Left ventricle myocardium inferior (tissue), 1 donor: ENCODE measurements at regions not wholly inside any gene's neighbourhood (a gene's known extent, or its start where the extent isn't known, plus 50 kb on each side); places are given as distances from the start of the nearest gene placed in this dataset.

Source experiments
- DNase-seq: peaks from one replicate; pipeline ENCODE4 v3.0.0-alpha.2; 2020
- H3K27ac ChIP-seq: fragments of 200-600 bp; replicated peaks from 2 replicates; pipeline ENCODE4 v1.8.0; 2021
- H3K27me3 ChIP-seq: fragments of 200-600 bp; 2 replicates; pipeline ENCODE4 v1.8.0; 2021; ENCODE audit warnings: low read depth
- H3K36me3 ChIP-seq: fragments of 200-600 bp; 2 replicates; pipeline ENCODE4 v1.8.0; 2021
- H3K4me1 ChIP-seq: fragments of 200-600 bp; 2 replicates; pipeline ENCODE4 v1.8.0; 2021
- H3K4me3 ChIP-seq: fragments of 200-600 bp; 2 replicates; pipeline ENCODE4 v1.8.0; 2021; ENCODE audit warnings: mild to moderate bottlenecking, moderate library complexity
- H3K9me3 ChIP-seq: fragments of 200-600 bp; replicated peaks from 2 replicates; pipeline ENCODE4 v1.8.0; 2021
- CTCF ChIP-seq: fragments of 200-600 bp; IDR thresholded peaks from 2 replicates; pipeline ENCODE4 v1.8.0; 2021; ENCODE audit warnings: antibody characterized with exemption, mild to moderate bottlenecking, borderline replicate concordance
- intact Hi-C: fragments of 100-400 bp; cut with micrococcal nuclease; formaldehyde crosslinking; loops from one replicate; pipeline ENCODE4 v1.11.0; 2022
- donor health status: DM: no; HTN: yes; CAD: no; lungs with severe emphysema.

GRCh38 chr5:92907938-92908606 lies 672.9 kb downstream of the NR2F1-AS1 start:
- Histone ChIP-seq H3K27ac (no peak overlapping the region), H3K4me3 (no peak overlapping the region), H3K36me3 (no peaks in the 10 kb centered on the region), H3K27me3 (no peaks in the 10 kb centered on the region), H3K9me3 (no peaks in the 10 kb centered on the region), H3K4me1 (peaks cover 15% of the 10 kb centered on the region)
- no peak for TF ChIP-seq CTCF
- intact Hi-C loops: no loop called here
- DNase-seq: no peak

- DNase-seq: no peak
- no peak overlapping the region for H3K27ac ChIP-seq
- no peaks in the 10 kb centered on the region for H3K36me3 ChIP-seq
- H3K27me3 ChIP-seq: no peaks in the 10 kb centered on the region
- intact Hi-C loops: no loop called here
- no peak overlapping the region for H3K4me3 ChIP-seq
- no peak for TF ChIP-seq CTCF
- H3K9me3 ChIP-seq: no peaks in the 10 kb centered on the region
- H3K4me1 ChIP-seq: peaks cover 15% of the 10 kb centered on the region
Measured at GRCh38 chr5:92906798-92907376, 674.1 kb downstream of the NR2F1-AS1 start.

GRCh38 chr5:92904021-92904420 lies 677.0 kb downstream of the NR2F1-AS1 start:
- no peaks in the 10 kb centered on the region for H3K36me3 ChIP-seq
- H3K27me3 ChIP-seq: no peaks in the 10 kb centered on the region
- intact Hi-C loops: no loop called here
- no peaks in the 10 kb centered on the region for H3K9me3 ChIP-seq
- H3K4me3 ChIP-seq: no peak overlapping the region
- DNase-seq: no peak
- peaks cover 15% of the 10 kb centered on the region for H3K4me1 ChIP-seq
- no peak for TF ChIP-seq CTCF
- no peak overlapping the region for H3K27ac ChIP-seq

- Histone ChIP-seq H3K4me3 (no peak overlapping the region), H3K4me1 (no peaks in the 10 kb centered on the region), H3K27me3 (no peaks in the 10 kb centered on the region), H3K9me3 (no peaks in the 10 kb centered on the region), H3K27ac (no peak overlapping the region), H3K36me3 (no peaks in the 10 kb centered on the region)
- DNase-seq: no peak
- intact Hi-C loops: no loop called here
- no peak for TF ChIP-seq CTCF
Measured at GRCh38 chr5:92899611-92900010, 681.4 kb downstream of the NR2F1-AS1 start.

GRCh38 chr5:92896722-92897121 lies 684.3 kb downstream of the NR2F1-AS1 start:
- H3K4me3 ChIP-seq: no peak overlapping the region
- no peaks in the 10 kb centered on the region for H3K4me1 ChIP-seq
- H3K27me3 ChIP-seq: no peaks in the 10 kb centered on the region
- DNase-seq: no peak
- TF ChIP-seq CTCF: no peak
- intact Hi-C loops: no loop called here
- no peaks in the 10 kb centered on the region for H3K36me3 ChIP-seq
- H3K9me3 ChIP-seq: no peaks in the 10 kb centered on the region
- H3K27ac ChIP-seq: no peak overlapping the region
